Lung (tissue), 11 donors: ENCODE measurements at regions not wholly inside any gene's neighbourhood (a gene's known extent, or its start where the extent isn't known, plus 50 kb on each side); places are given as distances from the start of the nearest gene placed in this dataset.

Experiments
- ATAC-seq: fragments of 200-7000 bp; cut with Tn5 transposase; one replicate; pipeline ENCODE4 v1.9.1; 2020; ENCODE audit warnings: moderate number of reproducible peaks; ENCODE audit not compliant: insufficient read depth, low FRiP score
- DNase-seq, 3 donors: peaks; one replicate each; pipeline ENCODE4 v3.0.0-alpha.2; 2013 to 2017
- H3K27ac ChIP-seq, 2 donors: one replicate each; pipeline ENCODE4 v1.5.1; 2013; ENCODE audit warnings: mild to moderate bottlenecking in 2 of 2, moderate library complexity in 2 of 2, control low read depth in 1 of 2, inconsistent platforms in 1 of 2, low read depth in 1 of 2, low read length in 1 of 2
- H3K27me3 ChIP-seq, 3 donors: one replicate each; pipeline ENCODE4 v1.5.1; 2013; ENCODE audit warnings: low read length in 2 of 3; ENCODE audit not compliant: control insufficient read depth in 3 of 3, insufficient read depth in 3 of 3
- H3K36me3 ChIP-seq, 4 donors: one replicate each; pipeline ENCODE4 v1.5.1; 2013; ENCODE audit warnings: low read length in 4 of 4, mild to moderate bottlenecking in 1 of 4, moderate library complexity in 1 of 4; ENCODE audit not compliant: control insufficient read depth in 4 of 4, insufficient read depth in 4 of 4
- H3K4me1 ChIP-seq, 5 donors: one replicate each; pipeline ENCODE4 v1.5.1; 2013; ENCODE audit warnings: low read length in 5 of 5, mild to moderate bottlenecking in 2 of 5, moderate library complexity in 1 of 5; ENCODE audit not compliant: control insufficient read depth in 5 of 5, insufficient read depth in 5 of 5
- H3K4me3 ChIP-seq: one replicate; pipeline ENCODE4 v1.5.1; 2013; ENCODE audit warnings: mild to moderate bottlenecking, control low read depth, moderate library complexity
- H3K9ac ChIP-seq, 2 donors: one replicate each; pipeline ENCODE4 v1.5.1; 2013; ENCODE audit warnings: low read length in 2 of 2, control low read depth in 1 of 2; ENCODE audit not compliant: insufficient read depth in 1 of 2
- H3K9me3 ChIP-seq, 4 donors: one replicate each; pipeline ENCODE4 v1.5.1; 2013; ENCODE audit warnings: low read length in 3 of 4, mild to moderate bottlenecking in 1 of 4, moderate library complexity in 1 of 4; ENCODE audit not compliant: control insufficient read depth in 4 of 4, insufficient read depth in 3 of 4
- WGBS, 2 donors: extraction: QIAGEN DNeasy Blood & Tissue Kit; methylation state at CpG; one replicate each; pipeline ENCODE4 v1.1.7; 2013; 5-methylcytosine and 5-hydroxymethylcytosine counted together
- TF ChIP-seq, protein P1 (sequence below): IDR thresholded peaks from 2 replicates; pipeline ENCODE4 v1.5.1; 2012; ENCODE audit warnings: mild to moderate bottlenecking; ENCODE audit errors: control extremely low read depth, extremely low read depth
- donor health status: control.
- donor health status: control.
- donor health status: Bipolar disorder and iron deficiency.
- donor health status: healthy.
- donor health status: DM: yes; HTN: yes; CAD: no.

DNA sequence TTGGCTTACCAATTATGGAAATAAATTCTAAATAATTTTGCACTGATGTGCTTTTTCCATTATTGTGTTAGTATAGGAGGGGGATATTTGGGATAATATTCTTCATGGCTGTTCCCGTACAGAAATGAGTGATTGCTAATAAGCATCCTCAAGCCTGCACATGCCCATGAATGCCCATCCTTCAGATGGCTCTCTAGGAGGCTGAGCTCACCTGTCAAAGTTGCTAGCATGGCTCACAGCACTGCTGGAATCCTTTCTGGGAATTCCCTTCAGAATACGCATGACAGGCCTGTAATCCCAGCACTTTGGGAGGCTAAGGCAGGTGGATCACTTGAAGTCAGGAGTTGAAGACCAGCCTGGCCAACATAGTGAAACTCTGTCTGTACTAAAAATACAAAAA, 124.1 kb downstream of the NXNL2 start:
- Histone ChIP-seq H3K4me1 (peaks cover 0 to 20% (median 13%) of the 10 kb centered on the region in 5 donors), H3K27me3 (no peaks in the 10 kb centered on the region), H3K36me3 (no peaks in the 10 kb centered on the region), H3K4me3 (no peak overlapping the region), H3K9me3 (no peaks in the 10 kb centered on the region), H3K9ac (no peak overlapping the region), H3K27ac (no peak overlapping the region)
- TF ChIP-seq, protein P1, sequence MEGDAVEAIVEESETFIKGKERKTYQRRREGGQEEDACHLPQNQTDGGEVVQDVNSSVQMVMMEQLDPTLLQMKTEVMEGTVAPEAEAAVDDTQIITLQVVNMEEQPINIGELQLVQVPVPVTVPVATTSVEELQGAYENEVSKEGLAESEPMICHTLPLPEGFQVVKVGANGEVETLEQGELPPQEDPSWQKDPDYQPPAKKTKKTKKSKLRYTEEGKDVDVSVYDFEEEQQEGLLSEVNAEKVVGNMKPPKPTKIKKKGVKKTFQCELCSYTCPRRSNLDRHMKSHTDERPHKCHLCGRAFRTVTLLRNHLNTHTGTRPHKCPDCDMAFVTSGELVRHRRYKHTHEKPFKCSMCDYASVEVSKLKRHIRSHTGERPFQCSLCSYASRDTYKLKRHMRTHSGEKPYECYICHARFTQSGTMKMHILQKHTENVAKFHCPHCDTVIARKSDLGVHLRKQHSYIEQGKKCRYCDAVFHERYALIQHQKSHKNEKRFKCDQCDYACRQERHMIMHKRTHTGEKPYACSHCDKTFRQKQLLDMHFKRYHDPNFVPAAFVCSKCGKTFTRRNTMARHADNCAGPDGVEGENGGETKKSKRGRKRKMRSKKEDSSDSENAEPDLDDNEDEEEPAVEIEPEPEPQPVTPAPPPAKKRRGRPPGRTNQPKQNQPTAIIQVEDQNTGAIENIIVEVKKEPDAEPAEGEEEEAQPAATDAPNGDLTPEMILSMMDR: no peak
- DNase-seq (no peak), ATAC-seq (no peak)
- 93 to 95% methylated on average over 2 of the region's 2 CpGs for WGBS, 2 donors

GRCh38 chr9:88660611-88661010, 125.6 kb downstream of the NXNL2 start:
- DNase-seq: no peak

GRCh38 chr9:88661759-88662158, 126.8 kb downstream of the NXNL2 start:
- ATAC-seq (no peak), DNase-seq (no peak)
- Histone ChIP-seq H3K27me3 (no peaks in the 10 kb centered on the region), H3K27ac (no peak overlapping the region), H3K9me3 (no peaks in the 10 kb centered on the region), H3K4me1 (peaks cover 0 to 17% (median 13%) of the 10 kb centered on the region in 5 donors), H3K9ac (no peak overlapping the region), H3K4me3 (no peak overlapping the region), H3K36me3 (no peaks in the 10 kb centered on the region)
- TF ChIP-seq, protein P1: no peak
- 80 to 97% methylated on average over 3 of the region's 3 CpGs for WGBS, 2 donors

More at GRCh38 chr9:88660611-88661010, 125.6 kb downstream of the NXNL2 start:
- no peak for ATAC-seq
- H3K36me3 ChIP-seq: no peaks in the 10 kb centered on the region
- H3K27ac ChIP-seq: no peak overlapping the region
- H3K9me3 ChIP-seq: no peaks in the 10 kb centered on the region
- no peaks in the 10 kb centered on the region for H3K27me3 ChIP-seq
- H3K4me1 ChIP-seq: peaks cover 0 to 17% (median 13%) of the 10 kb centered on the region in 5 donors
- 29 to 41% methylated on average over 1 of the region's 1 CpG for whole genome bisulfite sequencing, 2 donors
- H3K4me3 ChIP-seq: no peak overlapping the region
- no peak overlapping the region for H3K9ac ChIP-seq
- TF ChIP-seq, protein P1: no peak

GRCh38 chr9:88663771-88664419, 128.9 kb downstream of the NXNL2 start:
- ATAC-seq: no peak
- TF ChIP-seq, protein P1: no peak

More at GRCh38 chr9:88663771-88664419, 128.9 kb downstream of the NXNL2 start:
- Histone ChIP-seq H3K9ac (no peak overlapping the region), H3K4me1 (peaks cover 0 to 3% (median 0%) of the 10 kb centered on the region in 5 donors), H3K27ac (no peak overlapping the region), H3K9me3 (no peaks in the 10 kb centered on the region), H3K36me3 (no peaks in the 10 kb centered on the region), H3K27me3 (no peaks in the 10 kb centered on the region), H3K4me3 (no peak overlapping the region)
- WGBS, 2 donors: 74 to 83% methylated on average over 4 of the region's 4 CpGs
- peak; percentile 30 to 91 (median 85) for DNase-seq
